GM21576 (cell line): ENCODE measurements at regions not wholly inside any gene's neighbourhood (a gene's known extent, or its start where the extent isn't known, plus 50 kb on each side); places are given as distances from the start of the nearest gene placed in this dataset.
"Not testable (repeated sequence)": the region's sequence is repeated elsewhere in the genome, so short reads cannot be mapped to it uniquely, and the experiment has no call there.

ENCODE experiments used
- ATAC-seq: cut with Tn5 transposase; IDR thresholded peaks from one replicate; pipeline ENCODE4 v1.9.1; 2021; ENCODE audit warnings: mild to moderate bottlenecking, moderate library complexity; ENCODE audit not compliant: unreplicated experiment

DNA sequence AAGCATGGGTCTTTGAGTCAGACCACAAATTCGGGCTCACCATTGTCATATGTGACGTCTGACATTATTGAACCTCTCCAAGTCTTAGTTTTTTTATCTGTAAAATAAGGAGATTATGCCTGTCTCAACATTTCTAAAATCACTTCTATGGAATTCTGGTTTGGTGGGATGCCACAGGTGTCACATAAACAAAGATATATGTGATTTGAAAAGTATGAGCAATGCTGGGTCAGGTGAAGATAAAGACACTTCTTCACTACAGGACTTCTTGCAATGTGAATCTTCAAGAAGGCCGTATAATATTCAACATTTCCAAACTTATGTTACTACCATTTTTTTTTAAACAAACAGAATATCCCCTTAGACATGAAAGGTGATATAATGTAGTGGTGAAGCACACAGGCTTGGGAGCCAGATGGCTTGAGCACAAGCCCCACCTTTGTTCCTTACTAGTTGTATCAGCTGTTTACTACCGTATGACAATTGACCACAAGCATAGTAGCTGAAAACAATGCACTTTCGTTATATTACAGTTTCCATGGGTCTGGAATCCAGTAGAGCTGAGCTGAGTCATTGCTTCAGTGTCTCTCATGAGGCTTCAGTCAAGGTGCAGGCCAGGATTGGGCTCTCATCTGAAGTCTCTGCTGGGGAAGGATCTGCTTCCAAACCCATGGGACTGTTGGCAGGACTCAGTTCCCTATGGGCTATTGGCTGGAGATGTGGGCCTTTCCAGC, 87.7 kb downstream of the UTP18 start:
- ATAC-seq, result no peak

DNA sequence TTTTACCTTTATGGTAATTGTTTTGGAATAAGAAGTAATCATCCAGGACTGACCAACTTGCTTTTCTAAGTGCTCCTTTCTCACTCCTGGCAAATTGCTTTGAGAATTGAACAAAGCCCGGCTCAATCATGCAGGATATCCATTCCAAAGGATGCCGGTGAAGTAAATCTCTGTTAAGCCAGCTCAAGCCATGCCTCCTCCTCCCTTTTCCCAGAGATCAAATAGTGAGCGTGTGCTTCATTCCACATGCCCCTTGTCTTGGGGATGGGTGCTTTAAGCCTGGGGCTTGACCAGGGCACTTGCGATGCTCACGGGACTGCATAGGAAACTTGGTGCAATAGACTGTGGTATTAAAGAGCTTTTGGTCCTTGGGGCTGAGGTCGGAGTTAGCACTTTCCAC, 90.7 kb downstream of the UTP18 start:
- ATAC-seq, result no peak

GRCh38 chr17:51351890-51352289, 91.5 kb downstream of the UTP18 start:
- no peak for ATAC-seq

- no peak for ATAC-seq
Measured at GRCh38 chr17:51352798-51353197, 92.5 kb downstream of the UTP18 start.

DNA sequence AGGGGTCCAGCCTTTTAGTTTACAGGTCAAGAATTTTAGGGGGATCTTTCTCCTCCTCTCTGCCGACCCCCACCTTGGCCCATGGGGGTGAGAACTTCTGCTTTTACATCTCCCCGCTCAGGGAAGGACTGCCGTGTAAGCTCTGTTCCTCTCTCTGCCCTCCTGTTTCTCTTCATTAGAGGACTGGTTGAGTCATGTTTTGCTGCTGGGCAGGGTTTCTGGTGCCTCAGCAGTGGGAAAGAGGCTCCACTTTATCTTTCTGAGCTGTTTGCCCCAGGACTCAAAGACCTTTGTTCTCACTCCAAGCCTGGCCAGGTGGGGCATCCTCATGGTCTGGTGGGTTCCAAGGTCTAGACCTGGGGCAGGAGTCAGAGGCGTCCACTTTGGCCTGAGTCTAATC, 93.0 kb downstream of the UTP18 start:
- ATAC-seq, result no peak

DNA sequence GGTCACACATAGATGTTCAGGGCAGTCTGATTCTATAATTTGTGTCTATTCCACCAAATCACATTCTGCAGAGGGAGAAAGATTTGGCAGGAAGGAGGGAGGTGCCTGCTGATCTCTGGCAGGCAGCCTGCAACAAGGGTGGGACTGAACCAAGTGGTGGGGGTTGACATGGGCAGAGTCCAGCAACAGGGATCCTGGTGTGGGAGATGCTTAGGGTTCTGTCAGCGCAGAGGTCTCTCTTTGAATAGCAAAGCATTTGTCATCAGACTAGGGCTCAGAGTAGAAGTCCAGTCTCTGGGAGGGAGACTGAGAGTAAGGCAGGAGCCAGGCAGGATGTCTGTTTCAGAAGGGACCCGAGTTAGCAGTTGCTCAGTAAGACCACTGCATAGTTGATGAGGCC, 94.6 kb downstream of the UTP18 start:
- no peak for ATAC-seq

- ATAC-seq, result no peak
Measured at GRCh38 chr17:51355441-51356410, 95.4 kb downstream of the UTP18 start.

DNA sequence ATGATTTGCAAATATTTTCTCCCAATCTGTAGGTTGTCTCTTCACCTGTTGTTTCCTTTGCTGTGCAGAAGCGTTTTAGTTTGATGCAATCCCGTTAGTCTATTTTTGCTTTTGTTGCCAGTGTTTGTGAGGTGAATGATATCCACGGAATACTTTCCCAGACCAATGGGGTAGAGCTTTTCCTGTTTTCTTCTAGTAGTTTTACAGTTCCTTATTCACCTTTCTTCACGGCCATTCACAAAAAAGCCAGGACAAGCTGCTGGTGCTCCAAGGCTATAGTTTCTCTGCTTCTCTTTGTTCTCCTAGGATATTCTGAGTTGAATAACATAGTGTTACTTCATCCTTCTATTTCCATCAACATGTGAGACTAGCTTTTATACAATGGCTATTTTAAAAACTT, 98.7 kb downstream of the UTP18 start:
- no peak for ATAC-seq

GRCh38 chr17:51362811-51363585, 102.7 kb downstream of the UTP18 start:
- ATAC-seq, result no peak

DNA sequence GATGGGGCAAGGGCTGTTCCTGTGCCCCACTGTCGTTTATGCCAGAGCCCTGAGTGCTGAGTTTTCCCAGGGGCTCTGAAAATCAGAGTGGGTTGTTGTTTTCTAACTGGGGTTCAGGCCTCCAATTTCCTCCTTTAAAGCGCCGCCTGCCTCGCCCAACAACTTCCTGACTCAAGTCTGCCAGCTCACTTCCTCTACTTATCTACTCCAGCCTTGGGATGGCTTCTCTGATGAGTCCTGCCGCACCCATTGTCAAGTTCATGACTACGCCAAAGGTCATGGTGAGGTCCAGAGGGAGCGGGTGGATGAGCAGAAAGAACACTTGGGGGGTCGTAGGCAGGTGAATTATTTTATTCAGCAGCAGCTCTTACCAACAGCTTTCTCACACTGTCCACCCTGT, 104.7 kb downstream of the UTP18 start:
- no peak for ATAC-seq

DNA sequence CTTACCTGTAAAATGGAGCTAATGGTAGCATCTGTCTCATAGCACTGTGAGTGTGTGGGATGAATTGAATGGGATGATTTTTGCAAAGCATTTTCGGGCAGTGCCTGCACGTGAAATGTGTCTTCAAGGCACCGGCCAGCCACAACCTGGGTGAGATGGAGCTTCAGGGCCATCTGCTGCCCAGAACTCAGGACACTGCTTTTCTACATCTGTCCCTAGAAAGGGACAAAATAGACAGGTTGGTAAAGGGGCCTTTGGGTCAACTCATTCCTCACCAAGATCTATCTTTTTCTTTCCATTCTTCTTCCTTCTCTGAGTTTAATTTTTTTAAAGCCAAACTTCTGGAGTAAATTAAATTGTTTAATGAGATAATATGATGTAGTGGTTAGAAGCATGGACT, 106.5 kb downstream of the UTP18 start:
- no peak for ATAC-seq

GRCh38 chr17:51367836-51368235, 107.5 kb downstream of the UTP18 start:
- ATAC-seq, result not testable (repeated sequence)

- ATAC-seq, result no peak
Measured at GRCh38 chr17:51371732-51372151, 111.4 kb downstream of the UTP18 start.

GRCh38 chr17:51372345-51373004, 112.1 kb downstream of the UTP18 start:
- peak; percentile 93 for ATAC-seq

DNA sequence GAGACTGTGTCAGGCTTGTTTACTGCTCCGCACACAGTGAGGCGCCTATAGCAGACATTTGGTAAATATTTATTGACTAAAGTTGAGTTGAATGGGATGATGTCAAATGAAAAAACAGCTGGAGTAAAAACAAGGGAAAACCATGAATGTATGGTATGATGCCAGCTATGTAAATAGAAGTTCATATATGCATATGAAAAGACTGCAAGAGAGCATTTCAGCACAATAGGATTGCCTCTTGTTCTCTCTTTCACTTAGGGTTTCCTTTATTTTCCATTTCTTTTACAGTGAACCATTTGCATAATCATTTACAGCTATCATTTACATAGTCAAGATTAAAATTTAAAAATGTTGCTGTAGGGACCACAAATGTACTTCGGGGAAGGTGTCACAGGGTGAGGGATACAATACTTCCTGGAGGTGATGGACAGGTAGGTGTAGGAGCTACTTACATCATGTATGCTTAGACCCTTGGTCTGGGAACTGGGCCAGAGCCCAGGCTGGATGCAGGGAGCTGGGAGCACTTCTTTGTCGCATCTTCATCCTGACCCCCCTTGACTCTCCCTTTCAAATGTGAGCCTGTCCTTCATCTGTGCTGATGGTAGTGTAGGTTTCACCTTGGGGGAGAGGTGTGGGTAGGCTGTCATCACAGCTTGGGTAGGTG, 113.3 kb downstream of the UTP18 start:
- no peak for ATAC-seq

- ATAC-seq, result no peak
Measured at GRCh38 chr17:51374209-51374608, 113.9 kb downstream of the UTP18 start.

GRCh38 chr17:51375771-51376170, 115.4 kb downstream of the UTP18 start:
- ATAC-seq, result no peak

GRCh38 chr17:51376739-51377138, 116.4 kb downstream of the UTP18 start:
- ATAC-seq, result no peak

DNA sequence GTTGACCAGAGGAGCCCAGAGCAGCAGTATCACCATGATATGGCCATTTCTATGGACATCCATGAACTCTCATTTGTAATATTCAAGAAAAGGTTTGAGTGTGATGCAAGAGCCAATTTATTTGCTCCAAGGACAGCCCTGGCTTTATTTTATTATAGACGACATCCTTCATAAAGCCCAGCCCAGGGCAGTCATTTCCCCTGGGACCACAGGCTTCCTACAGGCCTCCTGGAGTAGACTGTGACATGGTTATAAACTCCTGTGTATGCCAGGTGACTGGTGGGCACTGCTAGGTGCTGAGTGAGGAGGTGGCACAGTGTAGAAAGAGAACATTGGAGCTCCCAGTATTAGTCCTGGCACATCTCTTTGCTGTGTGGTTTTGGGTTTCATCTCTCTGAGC, 120.9 kb downstream of the UTP18 start:
- ATAC-seq, result no peak

- no peak for ATAC-seq
Measured at GRCh38 chr17:51385208-51385607, 124.9 kb downstream of the UTP18 start.
